HEK293 (cell line): ENCODE measurements at regions not wholly inside any gene's neighbourhood (a gene's known extent, or its start where the extent isn't known, plus 50 kb on each side); places are given as distances from the start of the nearest gene placed in this dataset.
"Not testable (repeated sequence)": the region's sequence is repeated elsewhere in the genome, so short reads cannot be mapped to it uniquely, and the experiment has no call there.

Experiments used
- CTCF ChIA-PET: fragments of 350-600 bp; formaldehyde crosslinking; extraction: SDS; loops from one replicate; lab custom pipeline; 2021; ENCODE audit warnings: antibody characterized with exemption; lab: Yijun Ruan, JAX
- POLR2A ChIA-PET: fragments of 300-600 bp; formaldehyde crosslinking; extraction: SDS; loops from one replicate; lab custom pipeline; 2020; ENCODE audit warnings: antibody characterized with exemption, inconsistent platforms; lab: Yijun Ruan, JAX
- H3K27ac ChIP-seq: fragments of 200-500 bp; sonication (Bioruptor generic); 2 replicates; pipeline ENCODE4 v1.5.1; 2014; ENCODE audit warnings: low read depth, low read length, control low read depth, inconsistent platforms; ENCODE audit errors: extremely low read depth
- H3K36me3 ChIP-seq, 2 experiments: fragments of 200-500 bp in 1 of 2; sonication (Bioruptor generic) in 1 of 2; 1 replicate in 1 of 2; 2 replicates in 1 of 2; pipeline ENCODE4 v1.5.1; 2014 to 2017; ENCODE audit warnings: inconsistent platforms in 2 of 2, low read length in 2 of 2; ENCODE audit not compliant: control insufficient read depth in 2 of 2, insufficient read depth in 1 of 2
- H3K4me1 ChIP-seq: fragments of 200-500 bp; sonication (Bioruptor generic); 2 replicates; pipeline ENCODE4 v1.5.1; 2014; ENCODE audit warnings: mild to moderate bottlenecking, low read length, inconsistent platforms; ENCODE audit not compliant: control insufficient read depth, insufficient read depth
- H3K4me3 ChIP-seq: 2 replicates; pipeline ENCODE4 v1.5.1; 2011; ENCODE audit warnings: low read depth, mild to moderate bottlenecking, control low read depth, low read length, moderate library complexity
- H3K9me3 ChIP-seq: fragments of 200-500 bp; sonication (Bioruptor generic); 2 replicates; pipeline ENCODE4 v1.5.1; 2014; ENCODE audit warnings: low read depth, low read length, inconsistent platforms; ENCODE audit not compliant: control insufficient read depth, insufficient read depth
- OSR2 ChIP-seq: fragments of 450-650 bp; formaldehyde crosslinking; IDR thresholded peaks from 2 replicates; pipeline ENCODE4 v1.5.1; 2016; ENCODE audit warnings: missing biosample characterization, missing genetic modification characterization
- SP3 ChIP-seq: fragments of 450-650 bp; formaldehyde crosslinking; IDR thresholded peaks from 2 replicates; pipeline ENCODE4 v1.5.1; 2016; ENCODE audit warnings: missing biosample characterization, missing genetic modification characterization
- ZNF121 ChIP-seq: fragments of 450-650 bp; formaldehyde crosslinking; IDR thresholded peaks from 2 replicates; pipeline ENCODE4 v1.5.1; 2016; ENCODE audit warnings: missing biosample characterization, missing genetic modification characterization
- ZNF169 ChIP-seq: fragments of 450-650 bp; formaldehyde crosslinking; IDR thresholded peaks from 2 replicates; pipeline ENCODE4 v1.5.1; 2016; ENCODE audit warnings: missing biosample characterization, missing genetic modification characterization
- ZNF175 ChIP-seq: fragments of 450-650 bp; formaldehyde crosslinking; IDR thresholded peaks from 2 replicates; pipeline ENCODE4 v1.5.1; 2016; ENCODE audit warnings: missing biosample characterization, missing genetic modification characterization
- ZNF292 ChIP-seq: fragments of 450-650 bp; formaldehyde crosslinking; IDR thresholded peaks from 2 replicates; pipeline ENCODE4 v1.5.1; 2016; ENCODE audit warnings: low read depth, missing biosample characterization, missing genetic modification characterization, borderline replicate concordance
- ZNF404 ChIP-seq: fragments of 450-650 bp; formaldehyde crosslinking; IDR thresholded peaks from 2 replicates; pipeline ENCODE4 v1.5.1; 2017; ENCODE audit warnings: missing biosample characterization, missing genetic modification characterization
- ZNF416 ChIP-seq: fragments of 450-650 bp; formaldehyde crosslinking; IDR thresholded peaks from 2 replicates; pipeline ENCODE4 v1.5.1; 2016; ENCODE audit warnings: missing biosample characterization, missing genetic modification characterization
- ZNF571 ChIP-seq: fragments of 450-650 bp; formaldehyde crosslinking; IDR thresholded peaks from 2 replicates; pipeline ENCODE4 v1.5.0; 2017; ENCODE audit warnings: missing biosample characterization, missing genetic modification characterization
- ZNF830 ChIP-seq: fragments of 450-650 bp; IDR thresholded peaks from 2 replicates; pipeline ENCODE4 v1.5.0; 2018; ENCODE audit warnings: missing biosample characterization, missing genetic modification characterization, low read depth, mild to moderate bottlenecking, moderate library complexity
- ZXDB ChIP-seq: fragments of 450-650 bp; formaldehyde crosslinking; IDR thresholded peaks from 2 replicates; pipeline ENCODE4 v1.5.1; 2016; ENCODE audit warnings: missing biosample characterization, missing genetic modification characterization
- TF ChIP-seq, protein P1 (sequence below): fragments of 450-650 bp; formaldehyde crosslinking; IDR thresholded peaks from 2 replicates; pipeline ENCODE4 v1.5.1; 2017; ENCODE audit warnings: missing biosample characterization, missing genetic modification characterization
- TF ChIP-seq, protein P2 (sequence below): fragments of 450-650 bp; formaldehyde crosslinking; IDR thresholded peaks from 2 replicates; pipeline ENCODE4 v1.5.1; 2016; ENCODE audit warnings: missing biosample characterization, missing genetic modification characterization
- TF ChIP-seq, protein P3 (sequence below): fragments of 450-650 bp; formaldehyde crosslinking; IDR thresholded peaks from 2 replicates; pipeline ENCODE4 v1.5.1; 2016; ENCODE audit warnings: missing biosample characterization, missing genetic modification characterization

DNA sequence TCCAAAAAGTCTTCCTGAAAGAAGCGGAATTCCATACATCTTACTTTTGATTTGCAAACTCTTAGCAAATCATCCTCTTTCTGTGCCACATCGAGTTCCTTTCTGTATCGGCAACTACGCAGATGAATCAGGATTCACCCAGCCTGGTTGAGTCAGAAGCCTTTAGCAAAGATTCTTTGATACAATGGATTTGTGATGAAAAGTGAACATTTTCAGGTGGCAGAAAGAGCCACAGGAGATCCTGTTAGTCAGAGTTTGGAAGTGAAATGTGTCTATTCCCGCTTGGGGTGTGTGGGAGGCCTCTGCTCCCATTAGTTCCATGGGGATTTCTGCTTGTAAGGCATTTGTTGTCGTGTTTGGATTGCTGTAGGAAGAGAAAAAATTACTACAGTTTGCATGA is 351.8 kb upstream of the WWC1 start (continued):
- TF ChIP-seq ZNF175 = no peak

DNA sequence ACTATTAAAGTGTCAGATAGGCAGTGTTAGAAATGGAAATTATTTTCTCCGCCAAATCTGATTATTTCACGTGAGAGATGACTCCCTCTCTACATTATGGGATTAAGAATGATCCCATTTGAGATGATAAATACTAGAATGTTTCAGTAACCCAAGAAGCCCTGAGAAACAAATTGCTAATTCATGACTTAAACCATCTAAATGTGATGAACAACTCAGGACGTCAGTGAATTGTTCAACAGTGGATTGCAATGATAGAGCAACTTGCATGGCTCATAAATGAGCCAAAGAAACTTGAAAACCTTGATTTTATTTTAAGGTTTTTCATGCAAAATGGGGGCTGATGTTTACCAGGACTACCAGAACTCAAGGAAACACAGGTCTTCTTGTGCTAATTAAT is 350.5 kb upstream of the WWC1 start:
- Histone ChIP-seq H3K4me1 (no peaks in the 10 kb centered on the region), H3K36me3 (no peaks in the 10 kb centered on the region), H3K4me3 (no peak overlapping the region), H3K9me3 (no peaks in the 10 kb centered on the region), H3K27ac (no peak overlapping the region)
- no peak for TF ChIP-seq ZNF571 (tag by site-specific recombination)
- no peak for TF ChIP-seq ZNF121 (tag by site-specific recombination)
- TF ChIP-seq ZNF830 (tag by site-specific recombination) = no peak
- no peak for TF ChIP-seq ZNF175
- TF ChIP-seq, protein P1, sequence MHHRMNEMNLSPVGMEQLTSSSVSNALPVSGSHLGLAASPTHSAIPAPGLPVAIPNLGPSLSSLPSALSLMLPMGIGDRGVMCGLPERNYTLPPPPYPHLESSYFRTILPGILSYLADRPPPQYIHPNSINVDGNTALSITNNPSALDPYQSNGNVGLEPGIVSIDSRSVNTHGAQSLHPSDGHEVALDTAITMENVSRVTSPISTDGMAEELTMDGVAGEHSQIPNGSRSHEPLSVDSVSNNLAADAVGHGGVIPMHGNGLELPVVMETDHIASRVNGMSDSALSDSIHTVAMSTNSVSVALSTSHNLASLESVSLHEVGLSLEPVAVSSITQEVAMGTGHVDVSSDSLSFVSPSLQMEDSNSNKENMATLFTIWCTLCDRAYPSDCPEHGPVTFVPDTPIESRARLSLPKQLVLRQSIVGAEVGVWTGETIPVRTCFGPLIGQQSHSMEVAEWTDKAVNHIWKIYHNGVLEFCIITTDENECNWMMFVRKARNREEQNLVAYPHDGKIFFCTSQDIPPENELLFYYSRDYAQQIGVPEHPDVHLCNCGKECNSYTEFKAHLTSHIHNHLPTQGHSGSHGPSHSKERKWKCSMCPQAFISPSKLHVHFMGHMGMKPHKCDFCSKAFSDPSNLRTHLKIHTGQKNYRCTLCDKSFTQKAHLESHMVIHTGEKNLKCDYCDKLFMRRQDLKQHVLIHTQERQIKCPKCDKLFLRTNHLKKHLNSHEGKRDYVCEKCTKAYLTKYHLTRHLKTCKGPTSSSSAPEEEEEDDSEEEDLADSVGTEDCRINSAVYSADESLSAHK (tag by site-specific recombination) = no peak
- TF ChIP-seq ZNF292 (tag by site-specific recombination) = no peak
- TF ChIP-seq ZNF404 (tag by site-specific recombination) = no peak
- TF ChIP-seq, protein P2, sequence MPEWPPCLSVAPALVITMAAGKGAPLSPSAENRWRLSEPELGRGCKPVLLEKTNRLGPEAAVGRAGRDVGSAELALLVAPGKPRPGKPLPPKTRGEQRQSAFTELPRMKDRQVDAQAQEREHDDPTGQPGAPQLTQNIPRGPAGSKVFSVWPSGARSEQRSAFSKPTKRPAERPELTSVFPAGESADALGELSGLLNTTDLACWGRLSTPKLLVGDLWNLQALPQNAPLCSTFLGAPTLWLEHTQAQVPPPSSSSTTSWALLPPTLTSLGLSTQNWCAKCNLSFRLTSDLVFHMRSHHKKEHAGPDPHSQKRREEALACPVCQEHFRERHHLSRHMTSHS (tag by site-specific recombination) = no peak
- TF ChIP-seq ZNF169 (tag by site-specific recombination) = no peak
- TF ChIP-seq, protein P3, sequence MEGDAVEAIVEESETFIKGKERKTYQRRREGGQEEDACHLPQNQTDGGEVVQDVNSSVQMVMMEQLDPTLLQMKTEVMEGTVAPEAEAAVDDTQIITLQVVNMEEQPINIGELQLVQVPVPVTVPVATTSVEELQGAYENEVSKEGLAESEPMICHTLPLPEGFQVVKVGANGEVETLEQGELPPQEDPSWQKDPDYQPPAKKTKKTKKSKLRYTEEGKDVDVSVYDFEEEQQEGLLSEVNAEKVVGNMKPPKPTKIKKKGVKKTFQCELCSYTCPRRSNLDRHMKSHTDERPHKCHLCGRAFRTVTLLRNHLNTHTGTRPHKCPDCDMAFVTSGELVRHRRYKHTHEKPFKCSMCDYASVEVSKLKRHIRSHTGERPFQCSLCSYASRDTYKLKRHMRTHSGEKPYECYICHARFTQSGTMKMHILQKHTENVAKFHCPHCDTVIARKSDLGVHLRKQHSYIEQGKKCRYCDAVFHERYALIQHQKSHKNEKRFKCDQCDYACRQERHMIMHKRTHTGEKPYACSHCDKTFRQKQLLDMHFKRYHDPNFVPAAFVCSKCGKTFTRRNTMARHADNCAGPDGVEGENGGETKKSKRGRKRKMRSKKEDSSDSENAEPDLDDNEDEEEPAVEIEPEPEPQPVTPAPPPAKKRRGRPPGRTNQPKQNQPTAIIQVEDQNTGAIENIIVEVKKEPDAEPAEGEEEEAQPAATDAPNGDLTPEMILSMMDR (tag by site-specific recombination) = no peak
- no peak for TF ChIP-seq ZXDB
- TF ChIP-seq SP3 (tag by site-specific recombination) = no peak
- no peak for TF ChIP-seq ZNF416 (tag by site-specific recombination)
- CTCF ChIA-PET = no interaction called here
- POLR2A ChIA-PET = no interaction called here

DNA sequence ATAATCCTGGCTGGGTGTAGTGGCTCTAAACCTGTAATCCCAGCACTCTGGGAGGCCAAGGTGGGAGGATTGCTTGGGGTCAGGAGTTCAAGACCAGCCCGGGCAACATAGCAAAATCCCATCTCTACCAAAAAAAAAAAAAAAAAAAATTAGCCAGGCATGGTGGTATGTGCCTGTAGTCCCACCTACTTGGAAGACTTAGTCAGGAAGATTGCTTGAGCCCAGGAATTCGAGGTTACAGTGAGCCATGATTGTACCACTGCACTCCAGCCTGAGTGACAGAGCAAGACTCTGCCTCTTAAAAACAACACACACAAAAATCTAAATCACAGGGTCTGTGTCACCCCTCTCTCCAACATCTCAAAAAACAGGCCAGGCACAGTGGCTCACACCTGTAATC is 349.9 kb upstream of the WWC1 start:
- CTCF ChIA-PET, POLR2A ChIA-PET, H3K4me1 ChIP-seq, H3K27ac ChIP-seq, H3K36me3 ChIP-seq, H3K4me3 ChIP-seq, H3K9me3 ChIP-seq: not testable (repeated sequence)

DNA sequence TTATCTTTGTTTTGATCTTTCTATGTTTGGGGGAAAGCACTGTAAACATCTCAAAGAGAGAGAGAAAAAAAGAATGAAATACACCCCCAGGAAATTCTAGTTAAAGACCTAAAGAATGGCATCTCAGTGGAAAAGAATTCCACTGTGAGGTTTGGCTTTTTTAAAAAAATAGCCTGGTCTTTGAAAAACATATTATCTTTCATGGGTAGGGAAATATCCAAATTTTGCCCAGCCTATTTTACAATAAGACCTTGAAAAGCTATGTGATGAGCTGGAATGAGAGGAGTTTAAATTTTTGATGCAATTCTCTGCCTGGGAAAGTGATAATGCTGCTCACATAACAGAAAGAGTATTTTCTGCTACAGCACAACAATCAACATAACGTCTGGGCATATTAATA is 348.1 kb upstream of the WWC1 start:
- Histone ChIP-seq H3K36me3 (no peaks in the 10 kb centered on the region), H3K9me3 (no peaks in the 10 kb centered on the region), H3K4me3 (no peak overlapping the region), H3K4me1 (no peaks in the 10 kb centered on the region), H3K27ac (no peak overlapping the region)
- no peak for TF ChIP-seq OSR2
- CTCF ChIA-PET = no interaction called here
- POLR2A ChIA-PET = no interaction called here
